PC-9 (cell line): ENCODE measurements at regions not wholly inside any gene's neighbourhood (a gene's known extent, or its start where the extent isn't known, plus 50 kb on each side); places are given as distances from the start of the nearest gene placed in this dataset.

Source experiments
- CTCF ChIP-seq: fragments of 200-600 bp; sonication (generic); conservative IDR thresholded peaks from 2 replicates; pipeline ENCODE4 v1.6.1; 2017; ENCODE audit warnings: mixed run types, antibody characterized with exemption, mild to moderate bottlenecking, moderate library complexity
- EZH2 ChIP-seq: fragments of 200-600 bp; sonication (generic); IDR thresholded peaks from 2 replicates; pipeline ENCODE4 v1.8.0; 2017; ENCODE audit warnings: antibody characterized with exemption, low read depth

DNA sequence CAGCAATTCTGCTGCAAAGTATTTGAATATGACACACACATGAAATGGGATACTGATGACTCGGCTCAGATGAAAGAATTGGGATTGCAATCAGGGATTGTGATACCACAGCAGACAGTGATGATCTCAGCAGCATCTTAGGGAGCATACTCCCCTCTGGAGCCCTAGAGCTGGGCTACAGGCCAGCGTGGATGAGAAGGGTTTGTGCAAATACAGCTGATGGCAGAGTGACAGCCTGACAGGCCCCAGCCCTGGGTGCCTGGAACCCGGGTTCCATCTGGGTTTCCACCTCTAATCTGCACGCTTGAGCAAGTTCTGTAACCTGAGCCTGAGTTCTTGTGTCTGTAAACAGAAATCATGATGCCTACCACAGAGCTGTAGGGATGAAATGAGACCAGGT is 418.0 kb downstream of the LRATD1 start:
- no peak for TF ChIP-seq CTCF
- no peak for TF ChIP-seq EZH2
